Sigmoid colon (tissue), 4 donors: ENCODE measurements at regions not wholly inside any gene's neighbourhood (a gene's known extent, or its start where the extent isn't known, plus 50 kb on each side); places are given as distances from the start of the nearest gene placed in this dataset.

Experiments
- CTCF ChIP-seq, 4 experiments: fragments of 450-650 bp in 3 of 4; fragments of 200-600 bp in 1 of 4; IDR thresholded peaks; one replicate each; pipeline ENCODE4 v1.5.1; 2016 to 2019; ENCODE audit warnings: antibody characterized with exemption in 4 of 4, mild to moderate bottlenecking in 3 of 4, moderate library complexity in 2 of 4
- EP300 ChIP-seq, 4 donors: sonication (generic); formaldehyde crosslinking; IDR thresholded peaks; one replicate each; pipeline ENCODE4 v1.6.1; 2017; ENCODE audit warnings: antibody characterized with exemption in 4 of 4
- POLR2A ChIP-seq, 2 donors: fragments of 450-650 bp; IDR thresholded peaks; one replicate each; pipeline ENCODE4 v1.6.1; 2016; ENCODE audit warnings: antibody characterized with exemption in 2 of 2, mild to moderate bottlenecking in 2 of 2, moderate library complexity in 2 of 2
- POLR2AphosphoS5 ChIP-seq, 4 donors: sonication (generic); formaldehyde crosslinking; IDR thresholded peaks; one replicate each; pipeline ENCODE4 v1.6.1; 2017; ENCODE audit warnings: antibody characterized with exemption in 4 of 4

- TF ChIP-seq CTCF (IDR thresholded peaks at IDR 0.05) (no peak), POLR2A (IDR thresholded peaks at IDR 0.05) (no peak), POLR2AphosphoS5 (IDR thresholded peaks at IDR 0.05) (peak in 3 of 4 donors; percentile 25 to 50 (median 30)), EP300 (IDR thresholded peaks at IDR 0.05) (no peak)
These were observed 93.2 kb upstream of the KIF5B start for GRCh38 chr10:32149252-32149955.
